Effector CD4-positive, alpha-beta T cell (primary cell): ENCODE measurements at regions not wholly inside any gene's neighbourhood (a gene's known extent, or its start where the extent isn't known, plus 50 kb on each side); places are given as distances from the start of the nearest gene placed in this dataset.

Experiments
- DNase-seq: peaks from one replicate; pipeline ENCODE4 v3.0.0-alpha.2; 2020

DNA sequence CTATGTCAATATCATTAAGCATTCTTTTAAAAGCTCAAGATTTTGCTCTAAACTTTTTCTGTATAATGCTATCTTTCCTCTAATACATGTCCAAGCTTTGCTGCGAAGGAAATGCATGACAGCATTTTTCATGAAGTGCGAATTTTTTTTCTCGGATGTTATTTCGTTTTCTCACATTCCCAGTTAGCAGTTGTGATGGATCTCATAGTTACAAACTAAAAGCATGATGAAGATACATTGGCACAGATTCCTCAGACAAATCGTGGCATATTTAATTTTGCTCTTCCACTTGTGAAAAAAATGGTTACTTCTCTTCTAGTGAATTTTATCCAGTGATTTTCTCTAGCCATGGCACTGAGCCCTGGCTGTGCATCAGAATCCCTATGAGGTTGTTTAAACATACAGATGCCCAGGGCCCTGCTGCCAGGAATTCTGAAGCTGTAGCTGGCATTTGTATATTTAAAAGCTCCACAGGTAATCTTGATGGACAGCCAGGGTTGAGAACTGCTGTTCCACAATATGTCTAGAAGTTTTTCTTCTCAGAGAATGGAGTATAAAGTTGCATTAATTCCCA is 299.8 kb upstream of the NEBL start:
- DNase-seq, result no peak

DNA sequence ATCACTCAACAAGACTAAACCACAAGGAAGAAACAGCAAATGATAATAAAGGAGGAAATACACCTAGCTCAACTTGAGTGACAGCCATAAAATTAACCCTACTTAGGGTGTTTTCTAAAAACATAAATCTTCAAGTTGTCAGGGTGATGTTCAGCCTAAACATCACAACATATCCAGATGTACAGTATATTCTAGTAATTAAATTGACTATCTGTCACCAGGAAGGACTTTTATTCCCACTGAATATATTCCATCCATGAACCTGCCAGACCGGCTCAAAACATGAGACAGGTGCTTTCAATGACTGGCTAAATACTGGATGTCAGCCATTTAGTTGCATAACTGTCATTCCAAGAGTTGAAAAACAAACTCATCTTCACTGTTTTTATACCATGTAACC is 298.1 kb upstream of the NEBL start:
- DNase-seq, result no peak

DNA sequence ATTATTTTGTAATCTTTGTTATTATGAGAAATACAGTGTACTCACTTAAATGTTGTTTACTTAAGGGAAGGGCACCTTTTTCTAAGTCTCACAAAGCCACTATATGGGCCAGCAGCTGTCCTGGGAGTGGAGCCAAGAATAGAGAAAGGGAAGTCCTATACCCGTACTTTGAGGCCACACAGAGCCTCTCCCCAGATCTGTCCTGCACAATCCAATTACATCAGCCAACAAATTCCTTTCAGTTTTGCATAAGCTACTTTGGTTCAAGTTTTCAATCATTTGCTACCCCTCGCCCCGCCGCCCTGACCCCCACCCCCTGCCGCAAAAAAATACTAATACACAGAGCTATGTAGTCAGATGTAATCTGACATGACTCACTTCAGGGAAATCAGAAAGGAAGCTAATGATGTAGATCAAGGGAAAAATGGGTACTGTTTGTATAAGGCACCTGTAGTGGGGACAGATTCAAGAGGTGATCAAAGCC is 297.4 kb upstream of the NEBL start:
- DNase-seq, result no peak

DNA sequence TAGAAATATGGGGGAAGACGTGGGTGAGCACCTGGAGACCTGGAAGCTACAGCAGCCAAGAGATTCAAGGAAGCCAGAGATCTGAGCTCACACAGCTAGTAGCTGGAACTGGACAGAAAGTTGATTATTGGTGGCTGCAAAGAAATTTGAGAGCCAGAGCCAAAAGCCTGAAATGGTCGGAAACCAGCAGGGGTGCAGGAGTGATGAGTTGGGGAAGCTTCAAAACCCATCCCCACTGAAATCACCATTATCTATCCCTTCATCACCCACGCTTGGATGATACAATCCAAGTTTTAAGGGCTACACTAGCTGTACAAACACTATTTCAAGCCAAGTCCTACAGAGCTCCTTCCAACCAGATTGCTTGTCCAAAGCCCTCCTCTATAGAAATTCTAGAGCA is 296.1 kb upstream of the NEBL start:
- DNase-seq, result no peak

DNA sequence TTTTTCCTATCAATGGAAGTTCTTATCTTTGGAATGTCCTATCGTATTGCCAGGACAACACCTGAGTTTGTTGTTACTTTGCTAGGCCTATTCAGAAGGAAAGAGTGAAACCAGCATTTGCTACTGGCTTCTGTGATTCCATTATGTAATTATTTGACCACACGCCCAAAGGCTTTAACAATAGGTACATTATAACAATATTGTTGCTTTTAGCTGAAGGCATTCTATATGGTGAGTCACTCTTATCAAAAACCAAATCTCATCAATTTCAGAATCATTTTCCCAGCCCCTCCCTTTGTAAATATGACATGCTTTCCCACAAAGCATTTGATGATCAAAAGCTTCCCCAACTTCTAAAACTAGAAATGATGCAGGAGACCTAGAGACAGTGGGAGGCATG is 294.4 kb upstream of the NEBL start:
- no peak for DNase-seq

GRCh38 chr10:21184984-21185383 is 287.9 kb upstream of the NEBL start:
- no peak for DNase-seq

- DNase-seq, result no peak
Measured at GRCh38 chr10:21184216-21184615, 287.1 kb upstream of the NEBL start.

DNA sequence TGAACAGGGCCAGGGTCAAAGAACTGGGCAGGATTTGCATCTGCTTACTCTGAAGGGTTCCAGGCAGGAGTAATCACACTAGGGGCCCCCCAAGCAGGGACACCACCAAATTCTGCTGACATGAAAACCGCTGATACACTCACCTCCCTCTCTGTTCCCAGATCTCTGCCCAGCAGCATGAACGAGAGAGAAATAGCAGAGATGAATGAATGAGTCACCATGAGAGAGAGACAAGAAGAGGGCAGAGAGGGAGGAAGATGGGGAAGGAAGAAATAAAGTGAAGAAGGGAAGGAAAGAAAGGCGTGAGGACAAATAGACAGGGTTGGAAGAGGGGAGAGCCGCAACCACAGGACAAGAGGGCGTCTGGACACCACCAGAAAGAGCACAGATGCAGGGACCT is 285.9 kb upstream of the NEBL start:
- no peak for DNase-seq

GRCh38 chr10:21181451-21181850 is 284.3 kb upstream of the NEBL start:
- no peak for DNase-seq

GRCh38 chr10:21180604-21181003 is 283.5 kb upstream of the NEBL start:
- DNase-seq, result no peak

DNA sequence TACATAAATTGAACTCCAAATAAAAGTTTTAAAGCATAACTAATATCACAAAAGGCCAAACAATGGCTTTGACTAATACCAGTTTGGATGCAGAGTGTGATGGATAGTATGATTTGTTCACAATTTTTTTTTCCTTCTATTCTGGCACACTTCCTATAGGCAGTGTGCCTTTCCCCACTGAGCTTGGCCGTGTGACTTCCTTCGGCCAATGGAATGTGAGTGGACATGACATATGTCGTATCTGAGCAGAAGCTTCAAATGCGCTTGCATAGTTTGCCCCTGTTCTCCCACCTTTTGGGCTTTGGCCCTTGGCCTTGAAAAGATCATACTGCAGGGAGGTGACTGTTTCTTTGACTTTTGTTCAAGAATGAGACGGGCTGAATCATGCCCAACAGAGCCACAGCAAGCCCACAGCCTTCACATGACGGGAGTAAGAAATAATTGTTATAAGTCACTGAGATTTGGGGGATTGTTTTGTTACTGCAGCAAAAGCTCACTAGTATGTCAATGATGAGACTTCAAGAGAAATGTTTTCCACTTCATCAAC is 279.9 kb upstream of the NEBL start:
- DNase-seq, result no peak

DNA sequence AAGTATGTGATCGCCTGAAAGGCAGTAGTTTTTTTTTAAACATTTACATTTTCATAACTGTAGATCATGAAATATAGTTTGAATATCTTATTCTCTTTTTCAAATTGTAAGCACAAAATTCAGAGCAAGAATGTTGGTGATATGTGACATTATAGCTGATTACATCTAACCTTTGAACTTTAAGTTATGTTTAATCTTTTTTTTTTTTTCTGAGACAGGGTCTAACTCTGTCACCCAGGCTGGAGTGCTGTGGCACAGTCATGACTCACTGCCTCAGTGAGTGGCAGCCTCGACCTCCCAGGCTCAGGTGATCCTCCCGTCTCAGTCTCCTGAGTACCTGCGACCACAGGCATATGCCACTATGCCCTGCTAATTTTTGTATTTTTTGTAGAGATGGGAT is 278.7 kb upstream of the NEBL start:
- no peak for DNase-seq

DNA sequence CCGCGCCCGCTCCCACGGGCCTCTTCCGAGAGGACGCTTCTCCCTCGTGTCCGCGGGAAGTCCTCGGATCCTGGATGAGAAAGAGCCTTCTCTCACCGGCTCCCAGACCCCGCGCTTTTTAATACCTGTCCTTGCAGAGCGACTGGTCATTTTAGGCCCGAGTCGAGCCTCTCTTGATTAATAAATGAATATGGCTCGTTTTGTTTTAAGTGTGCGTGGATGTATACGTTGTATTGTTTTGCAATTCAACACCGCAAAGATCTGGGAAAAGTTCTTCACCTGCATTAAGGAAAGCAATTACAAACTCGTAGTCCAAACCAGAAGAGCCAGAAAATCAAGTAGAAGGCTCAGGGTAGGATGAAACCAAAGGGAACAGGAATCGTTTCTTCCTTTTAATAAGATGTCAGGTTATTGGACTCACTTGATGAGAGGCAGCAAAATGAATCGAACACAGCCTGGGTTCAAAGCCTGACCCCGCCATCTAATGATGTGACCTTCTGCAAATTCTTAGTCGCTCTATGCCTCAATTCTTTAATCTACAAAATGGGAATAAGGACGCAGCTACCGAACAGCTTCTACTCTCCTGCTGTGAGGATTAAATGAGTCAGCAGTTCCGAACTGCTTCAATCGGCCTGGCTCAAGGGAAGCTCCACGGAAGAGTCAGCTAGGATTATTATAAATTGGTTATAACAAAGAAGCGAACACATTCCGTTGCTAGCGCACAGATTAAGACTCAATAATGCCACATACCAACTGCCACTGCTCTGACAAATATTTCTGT is 277.8 kb upstream of the NEBL start:
- no peak for DNase-seq

GRCh38 chr10:21173802-21174714 is 276.9 kb upstream of the NEBL start:
- peak; percentile 3 for DNase-seq

- no peak for DNase-seq
Measured at GRCh38 chr10:21172930-21173801, 276.1 kb upstream of the NEBL start.

DNA sequence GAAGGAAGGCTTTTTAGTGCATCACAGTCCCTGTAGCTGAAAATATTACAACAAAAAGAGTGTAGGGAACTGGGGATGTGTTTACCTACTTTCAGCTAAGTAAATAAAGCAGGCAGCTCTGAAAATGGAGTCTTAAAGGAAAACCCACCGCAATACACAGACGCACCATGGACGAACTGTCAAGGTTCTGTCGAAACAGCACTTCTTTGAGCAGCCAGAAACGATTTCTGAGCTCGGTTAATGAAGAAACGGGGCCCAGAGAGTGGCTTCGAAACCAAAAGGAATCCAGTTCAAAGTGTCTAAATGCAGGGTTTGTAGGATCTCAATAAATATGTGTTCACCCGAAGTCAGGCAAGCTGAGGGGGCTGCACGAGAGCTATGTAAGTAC is 275.4 kb upstream of the NEBL start:
- no peak for DNase-seq

DNA sequence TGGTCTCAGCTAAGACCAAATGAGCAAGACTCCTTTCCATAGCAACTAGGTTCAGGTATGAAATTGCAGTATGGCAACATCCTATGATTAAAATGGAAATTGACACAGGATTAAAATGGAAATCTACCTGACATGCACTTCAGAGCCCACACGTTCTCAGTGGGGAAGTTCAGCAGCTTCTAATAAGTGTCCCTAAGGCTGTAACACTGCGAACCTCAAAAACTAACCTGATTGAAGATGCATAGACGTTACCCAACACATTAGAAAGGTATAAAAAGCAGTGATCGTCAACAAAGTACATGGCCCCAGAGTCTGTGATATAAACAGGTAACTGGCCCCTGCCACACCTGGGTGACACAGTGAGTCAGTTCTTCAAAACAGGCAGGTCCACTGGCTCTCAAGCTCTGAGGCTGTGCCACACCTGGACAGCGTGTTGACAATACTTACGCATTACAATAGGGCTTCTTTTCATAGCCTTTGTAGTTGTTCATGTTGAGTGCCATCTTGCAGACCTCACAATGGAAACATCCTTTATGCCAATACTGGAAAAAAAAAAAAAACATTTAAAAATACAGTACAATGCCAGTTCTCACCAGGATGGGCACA is 274.9 kb upstream of the NEBL start:
- DNase-seq, result no peak

DNA sequence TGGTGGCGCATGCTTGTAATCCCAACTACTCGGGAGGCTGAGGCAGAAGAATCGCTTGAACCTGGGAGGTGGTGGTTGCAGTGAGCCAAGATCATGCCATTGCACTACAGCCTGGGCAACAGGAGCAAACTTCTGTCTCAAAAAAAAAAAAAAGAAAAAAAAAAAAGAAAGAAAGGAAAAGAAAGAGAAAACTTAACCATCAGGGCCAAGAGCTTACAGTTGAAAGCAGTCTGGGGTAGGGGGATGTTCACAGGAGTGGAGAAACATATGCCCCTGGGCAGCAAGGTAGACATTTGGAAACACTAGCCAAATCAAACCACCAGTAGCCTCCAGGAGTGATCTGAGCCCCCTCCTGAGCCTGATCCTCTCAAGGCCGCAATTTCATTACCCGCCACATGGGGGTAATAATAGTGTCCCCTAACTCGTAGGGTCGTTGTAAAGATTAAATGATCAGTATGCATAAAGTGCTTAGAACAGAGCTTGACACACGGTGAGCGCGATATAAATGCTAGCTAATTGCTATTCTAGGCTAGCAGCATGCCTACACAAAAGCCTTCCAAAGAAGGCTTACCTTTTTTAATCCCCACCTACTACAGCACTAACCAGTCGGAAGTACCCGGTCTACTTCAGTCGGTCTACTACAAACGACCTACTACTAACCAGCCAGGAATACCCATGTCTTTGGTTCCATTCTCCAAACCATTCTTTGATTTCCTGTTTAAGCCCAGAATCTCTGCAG is 274.3 kb upstream of the NEBL start:
- no peak for DNase-seq

- no peak for DNase-seq
Measured at GRCh38 chr10:21170216-21170615, 273.1 kb upstream of the NEBL start.

DNA sequence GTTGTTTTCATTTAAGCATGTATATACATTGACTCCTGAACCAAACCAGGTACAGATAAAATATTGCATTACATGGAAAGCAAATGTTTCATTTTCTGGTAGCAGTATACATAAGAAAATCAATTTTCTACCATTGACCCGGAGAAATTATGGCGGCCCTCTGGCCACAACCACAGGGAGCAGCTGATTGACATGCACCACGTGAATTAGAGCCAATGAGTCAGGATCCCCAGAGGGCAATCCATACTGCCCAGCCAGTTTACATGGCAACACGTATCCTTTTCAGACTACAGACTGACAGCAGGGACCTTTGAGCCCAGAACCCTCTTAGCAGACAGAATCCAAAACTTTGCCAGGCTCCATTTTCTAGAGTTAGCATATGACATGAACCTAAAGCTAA is 272.2 kb upstream of the NEBL start:
- no peak for DNase-seq
